ENCODE measurements at regions not wholly inside any gene's neighbourhood (a gene's known extent, or its start where the extent isn't known, plus 50 kb on each side); places are given as distances from the start of the nearest gene placed in this dataset.

GRCh38 chr4:106652095-106652494 is 283.5 kb upstream of the GIMD1 start:
- TF ChIP-seq FOXK2 (IDR thresholded peaks at IDR 0.05) = no peak
- no peak for TF ChIP-seq SP1 (IDR thresholded peaks at IDR 0.05)
